GM12891 (cell line): ENCODE measurements at regions not wholly inside any gene's neighbourhood (a gene's known extent, or its start where the extent isn't known, plus 50 kb on each side); places are given as distances from the start of the nearest gene placed in this dataset.
"Not testable (repeated sequence)": the region's sequence is repeated elsewhere in the genome, so short reads cannot be mapped to it uniquely, and the experiment has no call there.

ENCODE experiments used
- DNase-seq: peaks from one replicate; pipeline ENCODE4 v3.0.0; 2011; ENCODE audit warnings: low spot score; ENCODE audit not compliant: insufficient read length
- FAIRE-seq: peaks from 2 replicates; lab custom pipeline; 2011; peaks lifted over from hg19 to GRCh38; lab: Jason Lieb, UNC
- PAX5 ChIP-seq: IDR thresholded peaks from 2 replicates; pipeline ENCODE4 v1.6.1; 2011; ENCODE audit warnings: low read length, moderate library complexity, mild to moderate bottlenecking; ENCODE audit not compliant: insufficient read depth, severe bottlenecking
- POLR2A ChIP-seq: IDR thresholded peaks from 2 replicates; pipeline ENCODE4 v1.6.1; 2011; ENCODE audit warnings: low read depth, low read length, control low read depth
- POLR2AphosphoS5 ChIP-seq: IDR thresholded peaks from 2 replicates; pipeline ENCODE4 v1.6.1; 2011; ENCODE audit warnings: low read depth, low read length, control low read depth
- POU2F2 ChIP-seq: IDR thresholded peaks from 2 replicates; pipeline ENCODE4 v1.6.1; 2011; ENCODE audit warnings: low read depth, mild to moderate bottlenecking, control low read depth, low read length, moderate library complexity
- SPI1 ChIP-seq: IDR thresholded peaks from 2 replicates; pipeline ENCODE4 v1.6.1; 2011; ENCODE audit warnings: low read depth, low read length, control low read depth
- TAF1 ChIP-seq: IDR thresholded peaks from 2 replicates; pipeline ENCODE4 v1.6.1; 2011; ENCODE audit warnings: low read depth, low read length, control low read depth

DNA sequence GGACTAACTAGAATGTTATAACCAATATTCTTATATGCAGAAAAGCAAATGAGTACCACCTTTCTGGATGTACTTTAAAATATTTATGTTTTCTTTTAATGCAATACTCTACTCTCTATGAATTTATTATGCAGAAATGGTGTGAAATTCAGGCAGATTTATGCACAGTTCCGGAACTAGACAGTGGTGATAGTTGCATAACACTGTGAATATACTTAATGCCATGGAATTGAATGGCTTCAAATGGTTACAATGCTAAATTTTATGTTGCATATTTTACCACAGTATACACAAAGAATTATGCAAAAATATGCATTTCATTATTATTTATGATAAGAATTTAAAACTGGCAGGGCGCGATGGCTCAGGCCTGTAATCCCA, 287.8 kb upstream of the FN1 start:
- no peak for TF ChIP-seq PAX5
- TF ChIP-seq SPI1: no peak
- TF ChIP-seq POU2F2: no peak
- no peak for TF ChIP-seq POLR2AphosphoS5
- TF ChIP-seq TAF1: no peak
- TF ChIP-seq POLR2A: no peak
- DNase-seq (no peak), FAIRE-seq (no peak)

DNA sequence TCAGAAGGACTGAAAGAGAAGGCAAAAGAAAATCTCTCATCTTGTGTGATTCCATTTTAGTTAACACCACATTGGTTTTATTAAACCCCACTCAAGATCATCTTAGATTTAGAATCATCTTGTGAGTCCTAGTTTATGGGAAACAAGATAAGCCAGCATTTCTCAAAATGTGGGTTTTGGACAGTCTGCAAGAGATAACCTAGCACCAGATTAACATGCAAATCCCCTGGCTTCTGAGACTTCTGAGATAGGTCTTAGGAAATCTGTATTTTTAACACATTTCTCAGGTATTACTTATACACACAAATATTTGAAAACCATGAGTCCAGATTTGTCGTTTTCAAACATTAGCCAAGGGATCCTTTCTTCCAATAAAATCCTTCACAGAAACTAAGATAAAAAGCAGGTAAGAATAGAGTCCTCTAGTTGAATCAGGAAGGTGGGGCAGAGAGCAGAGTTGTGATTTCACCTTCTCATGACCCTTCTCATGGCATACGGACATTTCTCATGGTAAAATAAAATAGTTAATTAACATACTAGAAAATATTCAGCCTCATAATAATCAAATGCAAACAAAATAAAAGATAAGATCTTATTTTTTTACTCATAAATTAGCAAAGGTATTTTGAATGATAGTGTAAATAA, 287.2 kb upstream of the FN1 start:
- DNase-seq: no peak
- FAIRE-seq: no peak
- no peak for TF ChIP-seq POU2F2
- no peak for TF ChIP-seq PAX5
- no peak for TF ChIP-seq POLR2A
- TF ChIP-seq SPI1: no peak
- no peak for TF ChIP-seq POLR2AphosphoS5
- no peak for TF ChIP-seq TAF1

DNA sequence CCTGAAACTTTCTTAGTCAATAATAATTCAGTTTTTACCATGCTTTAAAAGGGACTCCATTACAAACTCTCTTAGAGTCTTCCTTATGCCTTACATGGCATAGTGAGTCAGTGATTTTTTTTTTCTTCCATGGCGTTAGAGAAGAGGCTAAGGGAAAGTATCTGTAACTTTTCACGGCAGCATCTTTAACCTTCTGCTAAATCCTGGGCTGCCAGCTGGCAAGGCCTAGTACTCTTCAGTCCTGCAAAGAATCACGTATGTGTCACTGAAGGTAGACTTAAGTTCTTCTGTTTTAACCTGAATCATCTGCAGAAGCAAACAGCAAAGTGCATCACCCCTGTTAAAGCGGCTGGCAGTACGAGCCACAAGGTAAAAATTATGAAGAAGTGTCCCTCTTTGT, 286.3 kb upstream of the FN1 start:
- no peak for TF ChIP-seq PAX5
- no peak for TF ChIP-seq POLR2A
- TF ChIP-seq TAF1: no peak
- TF ChIP-seq POLR2AphosphoS5: no peak
- TF ChIP-seq SPI1: no peak
- TF ChIP-seq POU2F2: no peak
- no peak for DNase-seq
- no peak for FAIRE-seq

DNA sequence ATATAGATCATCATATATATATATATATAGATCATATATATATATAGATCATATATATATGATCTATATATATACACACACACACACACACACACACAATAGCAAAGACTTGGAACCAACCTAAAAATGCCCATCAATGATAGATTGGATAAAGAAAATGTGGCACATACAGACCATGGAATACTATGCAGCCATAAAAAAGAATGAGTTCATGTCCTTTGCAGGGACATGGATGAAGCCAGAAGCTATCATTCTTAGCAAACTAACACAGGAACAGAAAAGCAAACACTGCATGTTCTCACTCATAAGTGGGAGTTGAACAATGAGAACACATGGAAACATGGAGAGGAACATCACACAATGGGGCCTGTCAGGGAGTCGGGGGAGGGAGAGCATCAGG, 285.6 kb upstream of the FN1 start:
- DNase-seq, FAIRE-seq: not testable (repeated sequence)

DNA sequence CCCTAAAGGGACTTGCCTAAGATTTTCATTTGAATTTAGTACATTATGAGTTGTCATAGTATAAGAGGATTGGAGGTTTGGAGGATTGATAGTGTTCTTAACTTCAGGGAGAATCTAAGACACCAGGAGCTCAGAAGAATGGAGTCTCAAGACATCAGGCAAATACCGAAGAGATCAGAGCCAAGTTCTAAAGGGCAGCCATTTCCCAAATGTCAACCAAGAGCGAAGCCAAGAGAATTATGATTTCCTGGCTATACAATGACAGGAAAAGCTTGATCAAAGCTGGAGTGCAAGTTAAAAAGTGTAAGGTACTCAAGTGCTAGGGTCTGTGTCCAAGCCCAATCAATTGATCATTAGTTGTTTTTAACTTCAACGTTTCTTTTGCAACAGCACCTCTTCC, 283.0 kb upstream of the FN1 start:
- no peak for DNase-seq
- FAIRE-seq: no peak
- TF ChIP-seq POLR2A: no peak

DNA sequence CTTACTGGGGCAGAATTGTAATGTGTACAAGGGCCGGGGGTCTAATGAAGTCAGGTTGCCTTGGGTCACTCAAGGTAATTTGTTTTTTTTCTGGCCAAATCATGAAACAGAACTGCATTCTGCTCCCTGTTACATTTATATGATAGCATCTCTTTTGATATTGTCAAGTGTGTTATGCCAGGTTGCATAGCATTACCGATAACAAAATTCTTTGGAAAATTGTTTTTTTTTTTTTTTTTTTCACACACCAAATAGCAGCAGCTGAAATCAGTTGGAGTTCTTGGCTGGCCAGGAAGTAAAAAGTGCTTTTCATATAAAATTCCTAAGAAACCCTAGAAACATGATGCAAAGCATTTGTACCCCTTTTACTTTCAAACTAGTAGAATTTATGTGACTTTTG, 282.6 kb upstream of the FN1 start:
- TF ChIP-seq TAF1 (no peak), POLR2AphosphoS5 (no peak), POU2F2 (no peak), SPI1 (no peak), POLR2A (no peak), PAX5 (no peak)
- DNase-seq (no peak), FAIRE-seq (no peak)

DNA sequence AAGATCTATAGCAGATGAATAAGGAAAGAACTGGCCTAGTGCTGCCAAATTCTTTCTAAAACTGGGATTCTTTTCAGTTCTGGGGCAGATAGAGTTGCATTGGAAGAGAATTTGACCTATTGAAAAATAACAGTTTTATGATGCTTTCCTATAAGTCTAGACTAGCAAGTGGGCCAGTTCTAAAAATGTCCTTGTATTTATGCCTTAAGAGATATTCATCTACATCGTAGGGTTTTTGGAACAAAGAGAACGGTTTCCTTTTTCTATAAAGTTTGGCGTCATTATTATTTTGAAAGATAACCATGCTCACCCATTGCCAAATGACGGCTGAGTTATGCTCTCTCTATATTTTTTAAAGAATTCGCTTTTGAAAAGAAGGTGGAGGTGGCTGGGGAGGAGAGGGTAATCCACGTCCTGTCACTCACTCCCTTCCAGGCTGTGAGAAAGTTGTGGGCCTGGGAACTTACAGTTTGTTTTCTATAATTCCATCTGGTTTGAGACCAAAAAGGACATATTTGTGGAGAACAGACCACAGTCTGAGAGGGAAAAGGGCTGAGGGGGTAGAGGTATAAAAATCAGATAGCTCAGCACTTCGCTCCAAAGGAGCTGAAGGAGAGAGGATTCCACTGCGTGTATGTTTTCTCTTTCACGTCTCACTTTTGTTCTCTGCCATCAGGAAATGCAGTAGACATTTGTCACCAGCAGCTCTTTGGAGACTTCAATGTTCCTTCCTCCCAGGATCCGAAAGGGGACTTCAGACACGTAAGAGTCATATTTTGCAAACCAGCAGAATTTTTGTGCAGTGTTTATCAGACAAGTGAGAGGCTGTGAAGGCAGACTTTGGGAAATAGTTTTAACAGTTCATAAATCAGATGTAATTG, 281.9 kb upstream of the FN1 start:
- DNase-seq (no peak), FAIRE-seq (no peak)
- TF ChIP-seq POLR2AphosphoS5 (no peak), POLR2A (no peak), PAX5 (no peak), TAF1 (no peak), SPI1 (no peak), POU2F2 (no peak)

DNA sequence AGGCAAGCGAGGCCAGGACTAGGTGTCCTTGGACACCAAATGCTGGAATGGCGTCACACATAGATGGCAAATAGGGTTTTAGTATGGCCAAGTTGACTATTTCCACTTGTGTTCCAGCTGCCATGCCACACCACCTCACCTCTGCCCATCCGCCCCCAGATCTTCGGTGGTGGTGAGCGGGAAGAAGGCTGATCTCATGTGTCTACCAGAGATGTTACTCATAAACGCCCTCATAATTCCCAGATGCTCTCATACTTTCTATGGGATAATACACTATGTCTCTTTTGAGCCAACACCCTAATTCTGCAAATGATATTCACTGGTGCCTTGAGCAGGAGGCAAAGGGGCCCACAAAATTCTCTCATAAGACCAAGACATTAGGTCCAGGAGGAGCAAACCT, 281.1 kb upstream of the FN1 start:
- FAIRE-seq (no peak), DNase-seq (no peak)
- no peak for TF ChIP-seq POLR2A
- TF ChIP-seq POLR2AphosphoS5: no peak
- TF ChIP-seq PAX5: no peak
- no peak for TF ChIP-seq POU2F2
- no peak for TF ChIP-seq TAF1
- no peak for TF ChIP-seq SPI1

DNA sequence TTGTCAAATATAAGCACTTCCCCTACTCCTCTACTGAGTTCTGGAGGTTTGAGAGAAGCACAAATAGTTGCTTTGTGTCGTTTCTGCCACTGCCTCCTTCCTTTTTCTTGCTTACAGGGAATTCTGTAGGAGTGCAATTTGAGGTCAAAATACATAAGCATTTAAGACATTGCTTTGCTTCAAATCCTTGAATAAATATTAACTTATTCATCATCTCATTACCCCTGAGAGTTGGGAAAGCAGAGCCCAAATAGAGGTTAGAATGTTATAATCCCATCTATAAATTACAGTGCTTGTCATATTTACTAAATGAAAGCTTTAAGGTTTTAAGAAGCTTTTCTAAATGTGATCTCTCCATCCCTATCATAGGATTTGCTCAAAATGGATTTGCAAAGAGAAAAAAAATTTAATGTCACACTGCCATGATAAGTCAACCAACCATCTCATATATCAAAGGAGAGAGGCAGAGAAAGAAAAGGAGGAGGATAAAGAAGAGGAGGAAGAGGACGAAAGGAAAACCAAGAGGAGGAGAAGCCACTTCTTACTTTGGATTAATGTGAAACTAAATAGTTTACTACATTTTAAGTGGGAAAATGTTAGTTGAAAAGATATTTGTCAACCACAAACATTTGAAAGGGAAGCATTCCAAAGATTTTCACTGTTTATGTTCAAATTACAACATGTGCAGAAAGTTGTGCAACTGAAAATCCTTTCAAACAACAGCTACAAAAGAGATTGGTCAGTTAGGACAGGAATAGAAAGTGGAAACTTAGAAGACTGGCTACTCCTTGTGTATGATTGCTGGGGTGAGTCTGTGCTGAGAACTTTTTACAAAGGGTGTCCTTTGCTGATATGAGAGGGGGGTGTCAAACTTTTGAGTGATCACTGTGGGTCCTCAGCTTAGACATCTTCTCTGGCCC, 277.3 kb upstream of the FN1 start:
- no peak for TF ChIP-seq PAX5
- no peak for TF ChIP-seq SPI1
- no peak for TF ChIP-seq POLR2A
- no peak for TF ChIP-seq POU2F2
- no peak for TF ChIP-seq POLR2AphosphoS5
- TF ChIP-seq TAF1: no peak
- FAIRE-seq: no peak
- no peak for DNase-seq

DNA sequence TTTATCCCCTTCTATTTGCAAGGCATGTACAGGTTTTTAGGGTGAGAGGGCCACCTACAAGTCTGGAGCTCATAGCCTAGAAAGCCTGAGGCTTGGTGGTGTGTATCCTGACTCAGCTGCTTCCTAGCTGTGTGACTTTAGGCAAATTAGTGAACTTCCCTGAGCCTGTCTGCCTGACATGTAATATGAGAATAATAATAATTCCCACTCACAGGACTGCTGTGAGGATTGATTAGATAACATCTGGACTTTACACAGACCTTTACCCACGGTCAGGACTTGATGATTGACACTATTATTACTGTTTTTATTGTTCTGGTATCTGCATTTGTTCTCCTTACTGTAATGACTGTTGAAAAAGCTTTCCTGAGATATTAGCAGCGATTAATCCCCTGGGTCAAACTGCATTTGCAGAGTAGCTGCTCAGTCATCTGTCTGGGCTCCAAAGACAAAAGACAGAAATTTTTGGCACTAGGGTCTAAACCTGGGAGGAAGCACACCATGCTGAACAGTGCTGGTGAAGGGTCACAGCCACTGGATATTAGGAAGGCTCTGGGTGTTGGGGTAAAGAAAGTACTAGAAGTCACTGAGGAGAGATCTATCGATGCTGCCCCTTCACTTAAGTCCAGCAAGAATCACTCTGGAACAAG, 276.5 kb upstream of the FN1 start:
- no peak for FAIRE-seq
- TF ChIP-seq TAF1 (no peak), PAX5 (no peak), POLR2A (no peak), POLR2AphosphoS5 (no peak), POU2F2 (no peak)
- no peak for DNase-seq
